IMR-90 (cell line): ENCODE measurements at regions not wholly inside any gene's neighbourhood (a gene's known extent, or its start where the extent isn't known, plus 50 kb on each side); places are given as distances from the start of the nearest gene placed in this dataset.

Experiments
- ATAC-seq: fragments of 200-7000 bp; cut with Tn5 transposase; 2 replicates; pipeline ENCODE4 v1.9.1; 2020; ENCODE audit warnings: low read depth, mild to moderate bottlenecking, moderate library complexity
- BruUV-seq: library from RNA; stranded (reverse); fragments of 400-500 nt; replicated peaks from 2 replicates; lab custom pipeline; 2021; lab: Mats Ljungman, UMichigan
- CTCF ChIA-PET: fragments of 300-600 bp; formaldehyde crosslinking; extraction: SDS; loops from one replicate; lab custom pipeline; 2021; ENCODE audit warnings: antibody characterized with exemption; lab: Yijun Ruan, JAX
- POLR2A ChIA-PET: fragments of 300-600 bp; sonication (Branson Sonifier 250); formaldehyde crosslinking; loops from one replicate; lab custom pipeline; 2022; ENCODE audit warnings: antibody characterized with exemption; ENCODE audit not compliant: unreplicated experiment; lab: Charles Lee
- DNase-seq: peaks from one replicate; pipeline ENCODE4 v3.0.0; 2013
- H2AFZ ChIP-seq: replicated peaks from 2 replicates; pipeline ENCODE3; 2013; ENCODE audit warnings: low read length, mild to moderate bottlenecking; ENCODE audit not compliant: poor library complexity
- H2AK5ac ChIP-seq: 2 replicates; pipeline ENCODE4 v1.6.1; 2013; ENCODE audit warnings: low read depth, low read length, inconsistent platforms
- H2AK9ac ChIP-seq: replicated peaks from 2 replicates; pipeline ENCODE3; 2013; ENCODE audit warnings: mild to moderate bottlenecking, low read depth, low read length, moderate library complexity; ENCODE audit not compliant: poor library complexity
- H2BK120ac ChIP-seq: 2 replicates; pipeline ENCODE4 v1.6.1; 2013; ENCODE audit warnings: low read depth, low read length, inconsistent platforms
- H2BK15ac ChIP-seq: 3 replicates; pipeline ENCODE4 v1.6.1; 2013; ENCODE audit warnings: low read depth, low read length, inconsistent platforms
- H2BK20ac ChIP-seq: 2 replicates; pipeline ENCODE4 v1.6.1; 2013; ENCODE audit warnings: low read depth, mild to moderate bottlenecking, inconsistent platforms, low read length, moderate library complexity
- H2BK5ac ChIP-seq: 2 replicates; pipeline ENCODE4 v1.6.1; 2013; ENCODE audit warnings: mild to moderate bottlenecking, low read depth, low read length, inconsistent platforms; ENCODE audit not compliant: poor library complexity, severe bottlenecking
- H3K14ac ChIP-seq: replicated peaks from 2 replicates; pipeline ENCODE4 v1.6.1; 2013; ENCODE audit warnings: low read depth, low read length, inconsistent platforms
- H3K18ac ChIP-seq: 2 replicates; pipeline ENCODE4 v1.6.1; 2013; ENCODE audit warnings: low read depth, low read length, control low read depth
- H3K23ac ChIP-seq: 2 replicates; pipeline ENCODE4 v1.6.1; 2013; ENCODE audit warnings: low read depth, low read length, inconsistent platforms
- H3K27ac ChIP-seq: 2 replicates; pipeline ENCODE4 v1.5.1; 2013; ENCODE audit warnings: mild to moderate bottlenecking, control low read depth, low read length; ENCODE audit not compliant: insufficient read depth
- H3K27me3 ChIP-seq: 2 replicates; pipeline ENCODE4 v1.6.1; 2013; ENCODE audit warnings: low read length; ENCODE audit not compliant: control insufficient read depth, insufficient read depth
- H3K36me3 ChIP-seq: 2 replicates; pipeline ENCODE4 v1.6.1; 2013; ENCODE audit warnings: low read length, mixed read lengths; ENCODE audit not compliant: control insufficient read depth, insufficient read depth
- H3K4ac ChIP-seq: 2 replicates; pipeline ENCODE4 v1.6.1; 2013; ENCODE audit warnings: low read depth, low read length, inconsistent platforms
- H3K4me1 ChIP-seq: 2 replicates; pipeline ENCODE4 v1.6.1; 2013; ENCODE audit warnings: low read length, mixed read lengths; ENCODE audit not compliant: control insufficient read depth, insufficient read depth
- H3K4me2 ChIP-seq: 2 replicates; pipeline ENCODE4 v1.6.1; 2013; ENCODE audit warnings: low read depth, mild to moderate bottlenecking, control low read depth, low read length, moderate library complexity
- H3K4me3 ChIP-seq: 2 replicates; pipeline ENCODE4 v1.5.1; 2013; ENCODE audit warnings: low read depth, mild to moderate bottlenecking, control low read depth, low read length, moderate library complexity; ENCODE audit not compliant: insufficient read depth
- H3K56ac ChIP-seq: 2 replicates; pipeline ENCODE4 v1.6.1; 2013; ENCODE audit warnings: low read length, inconsistent platforms; ENCODE audit not compliant: insufficient read depth; ENCODE audit errors: extremely low read depth
- H3K79me1 ChIP-seq, 2 experiments: 2 replicates each; pipeline ENCODE4 v1.6.1; 2013; ENCODE audit warnings: low read length in 2 of 2, inconsistent platforms in 1 of 2, low read depth in 1 of 2
- H3K9ac ChIP-seq: 2 replicates; pipeline ENCODE4 v1.6.1; 2013; ENCODE audit warnings: low read depth, low read length, control low read depth
- H3K9me1 ChIP-seq: 2 replicates; pipeline ENCODE4 v1.6.1; 2013; ENCODE audit warnings: low read length, inconsistent platforms; ENCODE audit not compliant: insufficient read depth
- H3K9me3 ChIP-seq: 2 replicates; pipeline ENCODE4 v1.6.1; 2013; ENCODE audit warnings: low read length; ENCODE audit not compliant: control insufficient read depth, insufficient read depth
- H4K20me1 ChIP-seq: 2 replicates; pipeline ENCODE4 v1.6.1; 2013; ENCODE audit warnings: low read length, inconsistent platforms; ENCODE audit not compliant: insufficient read depth
- H4K5ac ChIP-seq: 2 replicates; pipeline ENCODE4 v1.6.1; 2013; ENCODE audit warnings: mild to moderate bottlenecking, low read depth, low read length, control low read depth
- H4K8ac ChIP-seq, 2 experiments: 2 replicates each; pipeline ENCODE4 v1.6.1; 2013; ENCODE audit warnings: low read depth in 2 of 2, low read length in 2 of 2, control low read depth in 1 of 2, inconsistent platforms in 1 of 2
- H4K91ac ChIP-seq: 2 replicates; pipeline ENCODE4 v1.6.1; 2013; ENCODE audit warnings: low read depth, low read length, inconsistent platforms; ENCODE audit not compliant: insufficient read depth
- BHLHE40 ChIP-seq: fragments of 150-350 bp; IDR thresholded peaks from 2 replicates; pipeline ENCODE4 v1.6.1; 2016; ENCODE audit warnings: mild to moderate bottlenecking, low read depth, low read length
- CEBPB ChIP-seq: IDR thresholded peaks from 2 replicates; pipeline ENCODE4 v1.6.1; 2012; ENCODE audit warnings: low read depth, low read length, improper control_type of control experiment
- CHD1 ChIP-seq: IDR thresholded peaks from 2 replicates; pipeline ENCODE4 v1.6.1; 2012; ENCODE audit warnings: low read depth, low read length, improper control_type of control experiment
- CTCF ChIP-seq: conservative IDR thresholded peaks from 2 replicates; pipeline ENCODE4 v1.5.1; 2012; ENCODE audit warnings: mild to moderate bottlenecking, low read depth, low read length, improper control_type of control experiment
- FOS ChIP-seq: fragments of 150-350 bp; IDR thresholded peaks from 2 replicates; pipeline ENCODE4 v1.6.1; 2016; ENCODE audit warnings: low read depth, low read length
- MAFK ChIP-seq: IDR thresholded peaks from 2 replicates; pipeline ENCODE4 v1.6.1; 2012; ENCODE audit warnings: low read depth, low read length, improper control_type of control experiment
- MAZ ChIP-seq: IDR thresholded peaks from 2 replicates; pipeline ENCODE4 v1.6.1; 2012; ENCODE audit warnings: low read depth, mild to moderate bottlenecking, low read length, improper control_type of control experiment, moderate library complexity, borderline replicate concordance
- MXI1 ChIP-seq: IDR thresholded peaks from 2 replicates; pipeline ENCODE4 v1.6.1; 2012; ENCODE audit warnings: low read depth, mild to moderate bottlenecking, low read length, moderate library complexity, borderline replicate concordance
- NFE2L2 ChIP-seq: fragments of 150-350 bp; IDR thresholded peaks from 2 replicates; pipeline ENCODE4 v1.6.1; 2016; ENCODE audit warnings: low read depth, mild to moderate bottlenecking, low read length
- POLR2A ChIP-seq: IDR thresholded peaks from 2 replicates; pipeline ENCODE4 v1.6.1; 2012; ENCODE audit warnings: mild to moderate bottlenecking, low read depth, low read length
- RAD21 ChIP-seq: IDR thresholded peaks from 2 replicates; pipeline ENCODE4 v1.6.1; 2012; ENCODE audit warnings: low read length, improper control_type of control experiment
- RCOR1 ChIP-seq: IDR thresholded peaks from 2 replicates; pipeline ENCODE4 v1.6.1; 2012; ENCODE audit warnings: mild to moderate bottlenecking, low read length, improper control_type of control experiment; ENCODE audit not compliant: insufficient replicate concordance
- RFX5 ChIP-seq: IDR thresholded peaks from 2 replicates; pipeline ENCODE4 v1.8.0; 2012; ENCODE audit warnings: low read depth, mild to moderate bottlenecking, low read length, moderate library complexity
- SMC3 ChIP-seq: fragments of 150-350 bp; IDR thresholded peaks from 2 replicates; pipeline ENCODE4 v1.6.1; 2016; ENCODE audit warnings: low read depth, mild to moderate bottlenecking, antibody characterized with exemption, low read length, moderate library complexity
- WGBS, 2 experiments: methylation state at CpG; one replicate each; pipeline versions ENCODE4 v1.1.5 to v1.1.7; 2013; ENCODE audit warnings: missing lambda C conversion rate in 2 of 2; ENCODE audit not compliant: insufficient read length in 1 of 2; ENCODE audit errors: extremely low coverage in 2 of 2; 5-methylcytosine and 5-hydroxymethylcytosine counted together
- dilution Hi-C: fragments of 300-500 bp; cut with HindIII; formaldehyde crosslinking; loops from one replicate; pipeline ENCODE4 v1.14.3; 2018; ENCODE audit warnings: low sequenced_read_pairs; ENCODE audit not compliant: unreplicated experiment
- in situ Hi-C: fragments of 300-500 bp; cut with MboI; formaldehyde crosslinking; loops from 3 replicates; pipeline ENCODE4 v1.14.3; 2019; ENCODE audit warnings: low sequenced_read_pairs, inconsistent platforms, mixed read lengths
- intact Hi-C: fragments of 100-400 bp; cut with micrococcal nuclease; formaldehyde crosslinking; loops from 2 replicates; pipeline ENCODE4 v1.10.0; 2022
- TF ChIP-seq, protein P1 (sequence below): fragments of 150-350 bp; IDR thresholded peaks from 2 replicates; pipeline ENCODE4 v1.6.1; 2017; ENCODE audit warnings: mild to moderate bottlenecking, antibody characterized with exemption, low read length, low read depth

GRCh38 chr2:129467941-129468340, 511.5 kb upstream of the RAB6C start:
- dilution Hi-C loops (no loop called here), intact Hi-C loops (no loop called here), in situ Hi-C loops (no loop called here)
- no peak overlapping the region for H3K4me2 ChIP-seq
- no peak overlapping the region for H2AK9ac ChIP-seq
- no peak overlapping the region for H2BK20ac ChIP-seq
- H3K36me3 ChIP-seq = no peaks in the 10 kb centered on the region
- ATAC-seq = no peak
- H3K9me1 ChIP-seq = no peaks in the 10 kb centered on the region
- no peak overlapping the region for H3K4ac ChIP-seq
- H3K9me3 ChIP-seq = peaks cover 37% of the 10 kb centered on the region
- no peak overlapping the region for H3K4me3 ChIP-seq
- no CpG with 5 or more reads among the region's 3 CpGs for WGBS, 2 experiments
- H2AFZ ChIP-seq = no peak overlapping the region
- BruUV-seq = no TSS peak
- H3K56ac ChIP-seq = no peak overlapping the region
- TF ChIP-seq NFE2L2 (no peak), RAD21 (no peak), SMC3 (no peak), FOS (no peak), CEBPB (no peak), MAFK (no peak), CHD1 (no peak), MXI1 (no peak), MAZ (no peak), RCOR1 (no peak), POLR2A (no peak), RFX5 (no peak), BHLHE40 (no peak), CTCF (no peak)
- TF ChIP-seq, protein P1, sequence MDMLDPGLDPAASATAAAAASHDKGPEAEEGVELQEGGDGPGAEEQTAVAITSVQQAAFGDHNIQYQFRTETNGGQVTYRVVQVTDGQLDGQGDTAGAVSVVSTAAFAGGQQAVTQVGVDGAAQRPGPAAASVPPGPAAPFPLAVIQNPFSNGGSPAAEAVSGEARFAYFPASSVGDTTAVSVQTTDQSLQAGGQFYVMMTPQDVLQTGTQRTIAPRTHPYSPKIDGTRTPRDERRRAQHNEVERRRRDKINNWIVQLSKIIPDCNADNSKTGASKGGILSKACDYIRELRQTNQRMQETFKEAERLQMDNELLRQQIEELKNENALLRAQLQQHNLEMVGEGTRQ = no peak
- H3K27me3 ChIP-seq = no peaks in the 10 kb centered on the region
- H2BK15ac ChIP-seq = no peak overlapping the region
- H4K20me1 ChIP-seq = no peaks in the 10 kb centered on the region
- no peak overlapping the region for H3K18ac ChIP-seq
- H2BK5ac ChIP-seq = no peak overlapping the region
- ChIA-PET CTCF (no interaction called here), POLR2A (no interaction called here)
- H3K9ac ChIP-seq = no peak overlapping the region
- no peak overlapping the region for H4K91ac ChIP-seq
- H4K5ac ChIP-seq = no peak overlapping the region
- DNase-seq = no peak
- H2BK120ac ChIP-seq = no peak overlapping the region
- no peak overlapping the region for H2AK5ac ChIP-seq
- no peak overlapping the region for H4K8ac ChIP-seq
- H3K23ac ChIP-seq = no peak overlapping the region
- H3K14ac ChIP-seq = no peak overlapping the region
- H3K79me1 ChIP-seq = no peaks in the 10 kb centered on the region
- H3K4me1 ChIP-seq = no peaks in the 10 kb centered on the region
- H3K27ac ChIP-seq = no peak overlapping the region
